HEK293 (cell line): ENCODE measurements at regions not wholly inside any gene's neighbourhood (a gene's known extent, or its start where the extent isn't known, plus 50 kb on each side); places are given as distances from the start of the nearest gene placed in this dataset.

Experiments
- CTCF ChIP-seq: fragments of 450-650 bp; formaldehyde crosslinking; IDR thresholded peaks from 2 replicates; pipeline ENCODE4 v1.5.1; 2016; ENCODE audit warnings: missing biosample characterization, missing genetic modification characterization
- YY1 ChIP-seq: fragments of 450-650 bp; formaldehyde crosslinking; IDR thresholded peaks from 2 replicates; pipeline ENCODE4 v1.5.1; 2018; ENCODE audit warnings: missing biosample characterization, missing genetic modification characterization
- ZNF239 ChIP-seq: fragments of 450-650 bp; formaldehyde crosslinking; IDR thresholded peaks from 2 replicates; pipeline ENCODE4 v1.5.1; 2016; ENCODE audit warnings: missing biosample characterization, missing genetic modification characterization
- ZNF473 ChIP-seq: fragments of 450-650 bp; formaldehyde crosslinking; IDR thresholded peaks from 2 replicates; pipeline ENCODE4 v1.5.1; 2017; ENCODE audit warnings: missing biosample characterization, missing genetic modification characterization

- TF ChIP-seq ZNF473 (tag by site-specific recombination): no peak
- TF ChIP-seq CTCF: no peak
- no peak for TF ChIP-seq ZNF239 (tag by site-specific recombination)
- no peak for TF ChIP-seq YY1 (tag by site-specific recombination)
These were observed 60.2 kb upstream of the DMAC1 start for GRCh38 chr9:7859701-7860334.
